Stimulated activated CD4-positive, alpha-beta T cell treated with anti-CD3 and anti-CD28 coated beads, Interleukin-2, amount 100 ng/mL, for 24 hours (primary cell): ENCODE measurements at regions not wholly inside any gene's neighbourhood (a gene's known extent, or its start where the extent isn't known, plus 50 kb on each side); places are given as distances from the start of the nearest gene placed in this dataset.

Experiments
- DNase-seq, 2 donors: peaks; one replicate each; pipeline ENCODE4 v3.0.0-alpha.2; 2020

DNA sequence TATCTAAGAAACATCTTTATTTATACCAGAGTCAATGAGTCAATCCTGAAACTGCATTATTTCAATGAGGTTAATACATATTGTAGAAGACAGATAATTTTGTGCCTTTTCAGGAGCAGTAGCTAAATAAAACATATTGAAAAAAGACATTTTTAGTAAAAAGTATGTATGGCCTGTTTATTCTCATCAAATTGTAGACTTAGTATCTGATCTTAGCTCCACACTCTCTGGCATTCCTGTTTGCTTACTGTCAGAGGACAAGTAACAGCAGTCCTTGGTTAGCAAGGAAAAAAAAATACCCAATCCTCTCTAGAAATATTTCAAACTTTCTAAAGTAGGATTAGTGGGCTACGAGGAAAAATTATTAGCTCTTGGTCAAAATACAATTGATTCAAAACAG lies 50.5 kb upstream of the GUCY1A1 start:
- DNase-seq: no peak

DNA sequence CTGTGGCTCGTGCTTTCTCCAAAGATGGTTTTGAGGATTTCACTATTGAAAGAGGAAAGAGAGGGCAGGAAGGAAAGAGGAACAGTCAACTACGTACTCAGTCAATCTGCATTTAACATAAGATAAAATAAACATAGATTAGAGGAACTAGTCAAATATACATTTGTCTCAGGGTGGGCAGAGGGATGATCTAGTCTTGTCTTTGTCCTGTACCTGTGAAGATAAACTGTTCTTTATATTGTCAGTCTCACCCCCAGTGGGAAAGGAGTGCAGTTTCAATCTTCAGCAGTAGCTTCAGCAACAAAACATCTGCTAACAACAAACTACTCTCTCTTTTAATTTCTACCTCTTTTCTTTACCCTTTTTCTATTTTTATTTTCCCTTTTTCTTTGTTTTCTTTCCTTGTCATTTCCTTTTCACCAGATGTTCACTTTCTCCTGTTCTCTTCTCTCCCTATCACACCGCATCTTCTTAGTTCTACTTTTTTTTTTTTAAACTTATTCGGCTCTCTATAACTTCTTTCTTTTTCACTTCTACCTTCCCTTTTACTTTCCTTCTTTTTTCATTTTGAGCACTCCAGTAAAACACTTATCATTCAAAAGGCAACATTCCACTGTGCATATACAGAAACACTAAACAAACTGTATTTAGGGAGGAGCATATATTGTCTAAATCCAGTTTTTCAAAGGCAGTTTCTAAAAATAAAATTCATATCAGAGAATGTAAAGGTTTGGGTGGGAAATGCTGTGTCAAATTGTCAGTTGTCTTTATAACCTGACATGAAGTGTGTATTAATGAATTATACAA lies 51.4 kb upstream of the GUCY1A1 start:
- no peak for DNase-seq

GRCh38 chr4:155614111-155614762 lies 52.4 kb upstream of the GUCY1A1 start:
- no peak for DNase-seq

DNA sequence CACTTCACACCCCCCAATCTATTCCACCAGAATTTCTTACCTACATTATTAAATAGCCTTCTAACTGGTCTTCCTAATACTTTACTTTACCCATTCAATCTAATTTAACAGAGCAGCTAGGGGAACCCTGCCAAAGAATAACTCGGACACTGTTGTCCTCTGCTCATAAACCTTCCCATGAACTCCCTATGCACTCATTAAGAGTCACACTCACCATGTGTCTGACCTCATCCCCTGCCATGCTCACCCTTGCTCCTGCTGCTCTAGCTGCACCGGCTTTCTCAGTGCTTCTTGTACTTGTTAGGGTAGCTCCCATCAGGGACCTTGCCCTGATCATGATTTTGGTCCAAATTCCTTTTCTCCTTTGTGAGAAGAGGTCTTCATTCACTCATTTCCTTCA lies 54.6 kb upstream of the GUCY1A1 start:
- no peak for DNase-seq

DNA sequence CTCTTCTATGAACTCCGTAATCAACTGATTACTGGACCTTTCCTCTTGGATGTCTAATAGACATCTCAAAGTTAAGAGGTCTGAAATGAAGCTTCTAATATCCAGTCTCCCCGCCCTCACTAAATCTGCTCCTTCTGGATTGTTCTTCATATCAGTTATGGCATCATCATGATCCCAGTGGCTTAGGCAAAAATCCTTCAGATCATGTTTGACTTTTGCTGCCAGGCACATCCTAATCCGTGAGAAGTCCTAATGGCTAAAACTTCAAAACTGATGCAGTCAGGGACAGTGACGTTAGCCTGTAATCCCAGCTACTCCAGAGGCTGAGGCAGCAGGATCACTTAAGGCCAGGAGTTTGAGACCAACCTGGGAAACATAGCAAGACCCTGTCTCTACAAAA lies 55.1 kb upstream of the GUCY1A1 start:
- no peak for DNase-seq

DNA sequence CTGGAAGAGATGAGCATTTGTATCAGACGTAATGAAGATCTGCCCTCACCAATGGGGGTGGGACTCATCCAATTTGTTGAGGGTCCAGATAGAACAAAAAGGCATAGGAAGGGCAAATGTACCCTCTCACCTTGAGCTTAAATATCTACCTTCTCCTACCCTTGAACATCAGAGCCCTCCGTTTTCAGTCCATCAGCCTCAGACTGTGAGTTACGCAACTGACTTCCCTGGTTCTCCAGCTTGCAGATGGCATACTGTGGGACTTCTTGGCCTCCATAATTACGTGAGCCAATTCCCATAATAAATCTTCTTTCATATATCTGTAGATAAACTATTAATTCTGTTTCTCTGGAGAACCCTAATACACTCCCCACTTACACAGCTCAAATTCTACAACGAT lies 56.5 kb upstream of the GUCY1A1 start:
- no peak for DNase-seq

GRCh38 chr4:155609455-155610059 lies 57.1 kb upstream of the GUCY1A1 start:
- no peak for DNase-seq

DNA sequence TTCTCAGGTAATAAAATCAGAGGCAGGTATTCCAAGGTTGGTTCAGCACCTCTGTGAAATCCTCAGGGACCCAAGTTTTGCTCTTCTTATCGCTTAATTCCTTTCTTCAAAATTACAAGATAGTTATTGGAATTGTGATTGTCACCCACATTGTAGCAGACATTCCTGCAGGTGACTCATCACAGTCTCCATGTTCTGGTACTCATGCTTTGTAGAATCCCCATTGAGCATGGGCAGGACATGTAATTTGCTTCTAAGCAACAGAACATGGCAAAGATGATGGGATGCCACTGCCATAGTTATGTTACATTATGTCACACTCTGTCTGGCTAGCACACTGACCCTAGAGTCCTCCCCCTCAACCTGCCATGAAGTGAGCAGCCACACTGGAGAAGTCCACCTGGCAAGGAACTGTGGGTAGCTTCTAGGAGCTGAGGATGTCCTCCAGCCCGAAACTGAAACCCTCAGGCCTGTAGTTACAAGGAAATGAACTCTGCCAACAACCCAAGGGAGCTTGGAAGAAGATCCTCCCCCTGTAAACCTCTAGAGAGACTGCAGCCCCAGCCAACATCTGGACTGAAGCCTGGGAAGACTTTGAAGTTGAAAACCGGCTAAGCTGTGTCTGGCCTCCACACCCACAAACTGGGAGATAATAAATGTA lies 58.3 kb upstream of the GUCY1A1 start:
- no peak for DNase-seq

GRCh38 chr4:155607481-155607880 lies 59.2 kb upstream of the GUCY1A1 start:
- no peak for DNase-seq

GRCh38 chr4:155604718-155605626 lies 61.7 kb upstream of the GUCY1A1 start:
- DNase-seq: no peak

- DNase-seq: no peak
Measured at GRCh38 chr4:155603360-155603891, 63.2 kb upstream of the GUCY1A1 start.

- no peak for DNase-seq
Measured at GRCh38 chr4:155602351-155603140, 64.1 kb upstream of the GUCY1A1 start.

DNA sequence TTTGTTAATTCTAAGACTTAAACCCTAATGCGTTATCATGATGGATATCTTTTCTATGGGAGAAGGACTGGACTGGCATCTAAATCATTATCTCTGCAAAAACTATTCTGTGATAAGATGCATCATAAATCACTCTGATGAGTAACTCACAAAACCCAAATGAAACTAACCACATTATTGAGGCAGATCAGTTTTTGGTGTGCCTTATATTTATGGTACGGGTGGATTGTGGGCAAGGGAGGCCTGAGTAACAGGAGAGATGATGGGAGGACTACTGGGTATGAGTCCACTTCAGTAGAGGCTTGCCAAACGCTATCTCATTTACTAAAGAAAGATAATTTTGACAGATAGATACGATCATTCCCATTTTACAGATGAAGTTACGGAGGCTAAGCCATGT lies 66.4 kb upstream of the GUCY1A1 start:
- no peak for DNase-seq

- DNase-seq: no peak
Measured at GRCh38 chr4:155599596-155599995, 67.1 kb upstream of the GUCY1A1 start.

DNA sequence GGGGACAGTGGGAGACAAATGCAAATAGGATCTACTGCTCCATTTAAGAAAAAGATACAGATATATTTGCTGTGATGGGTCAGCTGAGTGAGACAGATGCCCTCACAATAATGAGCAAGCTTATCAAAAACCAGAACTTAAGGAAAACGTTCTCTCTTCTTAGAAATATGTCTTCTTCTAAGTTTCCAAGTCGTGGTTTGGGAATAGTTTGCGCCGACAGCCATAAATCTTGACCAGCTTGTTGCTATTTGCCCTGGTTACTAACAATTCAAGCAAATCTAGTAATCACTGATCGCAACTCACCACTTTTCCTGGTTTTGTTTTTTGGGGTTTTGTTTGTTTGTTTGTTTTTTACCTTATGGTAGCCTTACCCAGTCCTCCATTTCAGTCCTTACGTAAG lies 67.6 kb upstream of the GUCY1A1 start:
- DNase-seq: no peak

DNA sequence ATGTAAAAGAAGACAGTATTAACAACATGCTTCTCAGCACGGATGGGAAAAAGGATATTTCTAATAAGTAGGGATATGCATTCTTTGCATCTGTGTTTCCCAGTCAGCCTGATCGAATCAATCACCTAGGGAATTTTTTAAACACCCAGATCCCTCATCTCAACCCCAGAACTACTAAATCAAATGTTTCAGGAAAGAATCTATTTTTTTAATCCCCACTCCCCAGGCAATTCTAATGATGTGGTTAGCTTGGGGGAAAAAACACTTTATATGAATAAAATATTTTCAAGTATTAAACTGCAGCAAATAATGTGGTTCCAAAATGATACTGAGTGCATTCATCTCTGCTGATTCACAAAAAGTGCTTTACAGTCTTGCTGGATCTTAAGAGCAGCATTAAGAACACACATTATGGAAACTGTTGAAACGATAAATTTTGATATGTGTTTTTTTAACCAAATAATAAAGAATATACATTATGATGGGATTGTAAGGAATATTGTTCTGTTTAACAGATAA lies 68.7 kb upstream of the GUCY1A1 start:
- no peak for DNase-seq

DNA sequence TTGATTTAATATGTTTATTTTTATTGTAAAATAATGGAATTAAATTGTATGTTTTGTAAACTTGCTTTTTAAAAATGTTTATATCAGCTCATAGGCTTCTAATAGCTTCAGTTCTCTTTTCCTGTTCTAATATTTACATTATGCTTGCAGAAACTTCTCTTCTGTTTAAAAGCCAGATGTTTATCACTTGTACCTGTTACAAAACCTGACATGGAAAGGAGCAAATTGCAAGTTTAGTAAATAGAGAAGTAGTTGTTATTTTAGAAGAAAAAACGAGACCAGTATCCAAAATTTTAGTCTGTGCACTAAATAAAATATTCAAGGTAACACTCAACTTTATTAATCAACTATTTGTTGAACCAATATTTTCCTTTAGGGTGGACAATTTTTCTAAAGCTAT lies 69.4 kb upstream of the GUCY1A1 start:
- no peak for DNase-seq

- DNase-seq: no peak
Measured at GRCh38 chr4:155593793-155594192, 72.9 kb upstream of the GUCY1A1 start.

DNA sequence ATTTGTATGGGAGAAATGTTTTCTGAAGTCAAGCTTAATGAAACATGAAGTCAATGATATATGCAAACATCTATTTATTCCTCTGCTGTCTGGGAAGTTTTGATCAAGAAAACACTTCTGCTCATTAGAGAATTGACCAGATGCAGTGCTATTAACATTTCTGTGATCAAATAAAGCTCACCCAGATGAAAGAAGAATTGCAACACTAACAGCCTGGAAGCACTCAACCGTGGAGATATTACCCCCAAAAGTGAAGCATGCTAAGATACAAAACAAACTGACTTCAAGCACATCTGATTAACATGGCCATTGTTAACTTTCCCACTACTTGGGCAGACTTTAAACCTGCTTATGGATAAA lies 73.7 kb upstream of the GUCY1A1 start:
- no peak for DNase-seq

- no peak for DNase-seq
Measured at GRCh38 chr4:155592179-155592937, 74.3 kb upstream of the GUCY1A1 start.

GRCh38 chr4:155591738-155592143 lies 74.9 kb upstream of the GUCY1A1 start:
- DNase-seq: no peak
